Spleen (tissue), 7 donors: ENCODE measurements at regions not wholly inside any gene's neighbourhood (a gene's known extent, or its start where the extent isn't known, plus 50 kb on each side); places are given as distances from the start of the nearest gene placed in this dataset.

Experiments
- POLR2A ChIP-seq, 3 donors: fragments of 450-650 bp; IDR thresholded peaks; one replicate each; pipeline ENCODE4 v1.5.1; 2017; ENCODE audit warnings: antibody characterized with exemption in 3 of 3, mild to moderate bottlenecking in 1 of 3
- POLR2AphosphoS5 ChIP-seq, 3 donors: sonication (generic); formaldehyde crosslinking; IDR thresholded peaks; one replicate each; pipeline ENCODE4 v1.5.1; 2017; ENCODE audit warnings: antibody characterized with exemption in 3 of 3
- TF ChIP-seq, protein P1 (sequence below), 11 experiments: fragments of 200-600 bp in 7 of 11; fragments of 450-650 bp in 4 of 11; sonication (generic) in 4 of 11; IDR thresholded peaks in 8 of 11; conservative IDR thresholded peaks in 3 of 11; 1 replicate in 7 of 11; 2 replicates in 4 of 11; pipeline versions ENCODE4 v1.4.0 to v1.8.0; 2016 to 2021; ENCODE audit warnings: antibody characterized with exemption in 11 of 11, inconsistent platforms in 4 of 11, mild to moderate bottlenecking in 1 of 11
- donor health status: DM: no; HTN: no; CAD: no; lungs with moderate emphysema.
- donor health status: DM: no; HTN: no; CAD: no.
- donor health status: DM: no; HTN: no; CAD: no.

DNA sequence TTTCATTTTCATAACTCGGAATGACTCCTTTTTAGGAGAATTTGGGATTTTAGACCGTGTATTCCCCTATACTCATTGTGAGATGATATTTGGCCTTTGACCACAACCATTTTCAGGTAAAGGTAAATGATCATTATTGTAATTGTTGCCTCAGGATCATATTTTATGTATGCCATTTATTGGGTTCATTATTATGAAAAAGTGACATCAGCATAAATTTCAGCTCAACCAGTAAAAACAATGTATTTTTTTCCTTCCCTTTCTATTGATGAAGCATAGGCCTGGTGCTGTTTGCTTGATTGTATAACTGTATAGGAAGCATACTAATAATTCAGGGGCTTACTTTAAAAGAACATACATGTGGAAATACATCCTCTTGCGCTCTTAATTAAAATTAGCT lies 832.9 kb upstream of the FANCL start:
- TF ChIP-seq POLR2A (IDR thresholded peaks at IDR 0.05): no peak
- TF ChIP-seq, protein P1, sequence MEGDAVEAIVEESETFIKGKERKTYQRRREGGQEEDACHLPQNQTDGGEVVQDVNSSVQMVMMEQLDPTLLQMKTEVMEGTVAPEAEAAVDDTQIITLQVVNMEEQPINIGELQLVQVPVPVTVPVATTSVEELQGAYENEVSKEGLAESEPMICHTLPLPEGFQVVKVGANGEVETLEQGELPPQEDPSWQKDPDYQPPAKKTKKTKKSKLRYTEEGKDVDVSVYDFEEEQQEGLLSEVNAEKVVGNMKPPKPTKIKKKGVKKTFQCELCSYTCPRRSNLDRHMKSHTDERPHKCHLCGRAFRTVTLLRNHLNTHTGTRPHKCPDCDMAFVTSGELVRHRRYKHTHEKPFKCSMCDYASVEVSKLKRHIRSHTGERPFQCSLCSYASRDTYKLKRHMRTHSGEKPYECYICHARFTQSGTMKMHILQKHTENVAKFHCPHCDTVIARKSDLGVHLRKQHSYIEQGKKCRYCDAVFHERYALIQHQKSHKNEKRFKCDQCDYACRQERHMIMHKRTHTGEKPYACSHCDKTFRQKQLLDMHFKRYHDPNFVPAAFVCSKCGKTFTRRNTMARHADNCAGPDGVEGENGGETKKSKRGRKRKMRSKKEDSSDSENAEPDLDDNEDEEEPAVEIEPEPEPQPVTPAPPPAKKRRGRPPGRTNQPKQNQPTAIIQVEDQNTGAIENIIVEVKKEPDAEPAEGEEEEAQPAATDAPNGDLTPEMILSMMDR (IDR thresholded peaks at IDR 0.05 in 8 of 11, conservative IDR thresholded peaks at IDR 0.05 in 3 of 11): no peak
- no peak for TF ChIP-seq POLR2AphosphoS5 (IDR thresholded peaks at IDR 0.05)
